ENCODE measurements at regions not wholly inside any gene's neighbourhood (a gene's known extent, or its start where the extent isn't known, plus 50 kb on each side); places are given as distances from the start of the nearest gene placed in this dataset.

DNA sequence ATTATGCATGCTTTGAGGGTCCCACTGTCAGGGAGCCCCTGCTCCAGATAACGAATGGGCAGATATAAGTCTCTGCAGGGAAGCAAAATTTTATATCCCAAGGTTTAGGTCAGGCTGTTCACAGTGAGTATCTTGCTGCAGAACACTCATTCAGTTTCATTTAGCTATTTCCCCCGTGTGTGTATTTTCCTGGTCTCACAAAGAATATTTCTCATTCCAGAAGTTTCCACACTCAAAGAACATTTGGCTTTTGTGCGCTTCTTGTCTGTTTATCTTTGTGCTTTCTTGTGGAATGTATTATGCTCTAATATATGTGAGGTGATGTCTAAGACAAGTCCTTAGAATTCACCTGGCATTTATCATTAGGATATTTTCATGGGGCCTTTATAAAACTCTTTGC, 140.4 kb upstream of the MMADHC start:
- TF ChIP-seq, protein P1, sequence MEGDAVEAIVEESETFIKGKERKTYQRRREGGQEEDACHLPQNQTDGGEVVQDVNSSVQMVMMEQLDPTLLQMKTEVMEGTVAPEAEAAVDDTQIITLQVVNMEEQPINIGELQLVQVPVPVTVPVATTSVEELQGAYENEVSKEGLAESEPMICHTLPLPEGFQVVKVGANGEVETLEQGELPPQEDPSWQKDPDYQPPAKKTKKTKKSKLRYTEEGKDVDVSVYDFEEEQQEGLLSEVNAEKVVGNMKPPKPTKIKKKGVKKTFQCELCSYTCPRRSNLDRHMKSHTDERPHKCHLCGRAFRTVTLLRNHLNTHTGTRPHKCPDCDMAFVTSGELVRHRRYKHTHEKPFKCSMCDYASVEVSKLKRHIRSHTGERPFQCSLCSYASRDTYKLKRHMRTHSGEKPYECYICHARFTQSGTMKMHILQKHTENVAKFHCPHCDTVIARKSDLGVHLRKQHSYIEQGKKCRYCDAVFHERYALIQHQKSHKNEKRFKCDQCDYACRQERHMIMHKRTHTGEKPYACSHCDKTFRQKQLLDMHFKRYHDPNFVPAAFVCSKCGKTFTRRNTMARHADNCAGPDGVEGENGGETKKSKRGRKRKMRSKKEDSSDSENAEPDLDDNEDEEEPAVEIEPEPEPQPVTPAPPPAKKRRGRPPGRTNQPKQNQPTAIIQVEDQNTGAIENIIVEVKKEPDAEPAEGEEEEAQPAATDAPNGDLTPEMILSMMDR (IDR thresholded peaks at IDR 0.05) = no peak
- no peak for TF ChIP-seq POLR2A (IDR thresholded peaks at IDR 0.05)
- DNase-seq (ENCODE audit: low spot score in 2 of 2) = no peak
- intact Hi-C loops (cut with DNase I; ENCODE audit: low total_unique reads) = no loop called here
- 75 to 87% methylated on average over 3 of the region's 3 CpGs for WGBS, 2 donors
- no peak overlapping the region for H3K4me3 ChIP-seq (ENCODE audit: low read depth, poor library complexity, severe bottlenecking)

DNA sequence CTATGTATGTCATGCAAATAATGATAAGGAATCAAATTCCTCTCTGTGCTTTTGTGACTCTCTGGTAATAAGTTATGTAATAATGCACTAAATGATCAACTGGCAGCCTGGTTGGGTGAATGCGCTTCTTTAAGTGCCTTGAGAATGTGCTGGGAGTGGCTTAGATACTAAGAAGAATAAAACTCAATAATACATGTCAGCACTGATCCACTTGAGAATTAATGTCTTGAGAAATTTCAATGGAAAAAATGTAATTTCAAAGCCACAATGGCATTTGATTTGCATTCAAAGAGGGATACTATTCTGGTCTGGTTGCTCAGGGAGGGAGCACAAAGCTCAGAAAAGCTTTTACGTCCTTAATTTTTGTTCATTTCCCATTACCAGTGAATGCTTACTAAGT, 137.7 kb upstream of the MMADHC start:
- TF ChIP-seq, protein P1 (IDR thresholded peaks at IDR 0.05) = no peak
- TF ChIP-seq POLR2A (IDR thresholded peaks at IDR 0.05) = no peak
- 48 to 61% methylated on average over 2 of the region's 2 CpGs for WGBS, 2 donors
- intact Hi-C loops (cut with DNase I; ENCODE audit: low total_unique reads) = no loop called here

DNA sequence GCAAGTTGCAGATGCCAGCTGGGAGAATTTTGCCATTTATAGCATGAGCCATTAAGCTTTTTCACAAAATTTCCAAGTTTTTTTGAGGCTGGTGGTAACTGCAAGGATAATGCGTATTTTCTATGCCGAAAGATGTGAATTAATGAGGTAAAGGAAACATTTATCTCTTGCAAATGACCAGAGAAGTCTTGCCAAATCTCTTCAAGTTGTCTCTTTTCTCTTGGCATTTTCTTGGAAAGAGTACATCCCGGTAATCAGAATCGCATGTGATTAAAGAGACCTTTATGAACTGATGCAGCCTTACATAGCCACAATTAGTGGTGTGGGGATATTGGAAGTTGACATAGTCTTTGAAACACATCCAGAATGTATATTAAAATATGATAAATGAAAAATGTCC, 136.5 kb upstream of the MMADHC start:
- no peak overlapping the region for H3K4me3 ChIP-seq (ENCODE audit: low read depth, poor library complexity, severe bottlenecking)
- DNase-seq (ENCODE audit: low spot score in 2 of 2) = no peak
- intact Hi-C loops (cut with DNase I; ENCODE audit: low total_unique reads) = no loop called here
- no peak for TF ChIP-seq POLR2A (IDR thresholded peaks at IDR 0.05)
- TF ChIP-seq, protein P1 (IDR thresholded peaks at IDR 0.05) = no peak
- 87 to 88% methylated on average over 4 of the region's 4 CpGs for WGBS, 2 donors

More for the DNA sequence above, 137.7 kb upstream of the MMADHC start:
- no peak overlapping the region for H3K4me3 ChIP-seq (ENCODE audit: low read depth, poor library complexity, severe bottlenecking)
- DNase-seq (ENCODE audit: low spot score in 2 of 2) = no peak

DNA sequence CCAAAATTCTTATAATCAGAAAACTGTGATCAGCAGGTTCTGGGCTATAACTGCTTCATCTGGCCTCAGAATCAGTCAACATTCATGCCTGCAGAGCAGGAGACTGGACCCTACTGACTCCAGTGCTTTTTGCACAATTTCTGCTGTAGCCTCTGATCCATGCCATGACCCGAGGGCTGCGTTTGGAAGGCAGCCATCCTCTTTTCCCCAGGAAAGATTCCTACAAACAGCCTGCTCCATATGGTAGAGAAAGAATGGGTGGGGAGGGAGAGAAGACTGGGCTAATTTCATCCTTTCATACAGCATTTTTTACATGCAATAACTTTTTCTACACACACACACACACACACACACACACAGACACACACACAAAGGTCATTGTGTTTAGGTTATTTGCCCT, 133.0 kb upstream of the MMADHC start:
- H3K4me3 ChIP-seq (ENCODE audit: low read depth, poor library complexity, severe bottlenecking) = no peak overlapping the region
- no peak for DNase-seq (ENCODE audit: low spot score in 2 of 2)
- WGBS, 2 donors = 26 to 46% methylated on average over 2 of the region's 2 CpGs
- TF ChIP-seq, protein P1 (IDR thresholded peaks at IDR 0.05) = no peak
- no peak for TF ChIP-seq POLR2A (IDR thresholded peaks at IDR 0.05)
- intact Hi-C loops (cut with DNase I; ENCODE audit: low total_unique reads) = no loop called here

DNA sequence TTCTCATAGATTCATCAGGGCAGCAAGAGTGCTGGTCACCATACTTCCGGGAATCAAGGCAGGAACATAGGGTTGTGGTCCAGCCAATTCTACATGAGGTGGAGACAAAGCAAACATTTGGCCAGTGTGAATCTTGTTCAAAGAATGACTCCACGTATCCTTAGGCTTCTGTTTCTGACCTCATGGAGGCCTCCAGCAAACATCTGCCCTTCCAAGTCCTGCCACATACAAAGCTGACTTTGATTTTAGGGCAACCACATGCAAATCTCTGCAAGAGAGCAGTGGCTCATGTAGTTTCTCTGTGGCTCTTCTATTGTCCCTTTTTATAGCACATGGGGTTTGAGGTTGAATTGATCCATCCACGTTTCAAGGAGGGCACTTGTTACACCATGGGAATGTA, 132.1 kb upstream of the MMADHC start:
- 81% methylated on average over 3 of the region's 3 CpGs for WGBS, 2 donors
- intact Hi-C loops (cut with DNase I; ENCODE audit: low total_unique reads) = no loop called here
- DNase-seq (ENCODE audit: low spot score in 2 of 2) = no peak
- no peak overlapping the region for H3K4me3 ChIP-seq (ENCODE audit: low read depth, poor library complexity, severe bottlenecking)
- no peak for TF ChIP-seq POLR2A (IDR thresholded peaks at IDR 0.05)
- TF ChIP-seq, protein P1 (IDR thresholded peaks at IDR 0.05) = no peak

DNA sequence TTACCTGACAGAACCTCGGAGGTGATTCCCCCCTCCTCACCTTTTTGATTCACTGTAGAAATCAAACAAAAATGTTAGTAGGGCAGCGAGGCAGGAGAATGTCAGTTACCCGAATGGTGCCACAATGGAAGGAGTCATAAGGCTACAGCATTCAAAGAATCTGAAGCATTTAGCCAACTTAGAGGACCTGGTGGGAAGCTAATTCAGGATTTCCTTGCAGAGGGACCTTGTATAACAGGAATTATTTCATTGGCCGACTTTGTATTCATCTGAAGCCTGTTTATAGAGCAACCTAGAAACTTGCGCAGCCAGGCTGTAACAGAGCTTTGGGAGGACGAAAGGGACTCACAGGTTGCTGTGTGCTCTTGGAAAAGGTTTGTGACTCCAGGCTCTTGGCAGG, 129.1 kb upstream of the MMADHC start:
- no peak for DNase-seq (ENCODE audit: low spot score in 2 of 2)
- no peak for TF ChIP-seq POLR2A (IDR thresholded peaks at IDR 0.05)
- TF ChIP-seq, protein P1 (IDR thresholded peaks at IDR 0.05) = no peak
- intact Hi-C loops (cut with DNase I; ENCODE audit: low total_unique reads) = no loop called here
- H3K4me3 ChIP-seq (ENCODE audit: low read depth, poor library complexity, severe bottlenecking) = no peak overlapping the region
- WGBS, 2 donors = 64 to 75% methylated on average over 6 of the region's 6 CpGs

Measured in lower leg skin (tissue), 4 donors.